Gastrocnemius medialis (tissue), 4 donors: ENCODE measurements at regions not wholly inside any gene's neighbourhood (a gene's known extent, or its start where the extent isn't known, plus 50 kb on each side); places are given as distances from the start of the nearest gene placed in this dataset.
"Not testable (repeated sequence)": the region's sequence is repeated elsewhere in the genome, so short reads cannot be mapped to it uniquely, and the experiment has no call there.

Source experiments
- ATAC-seq, 2 donors: fragments of 150-250 bp; one replicate each; pipeline ENCODE4 v1.9.1; 2016
- DNase-seq, 2 donors: peaks; one replicate each; pipeline ENCODE4 v3.0.0-alpha.2; 2019
- H3K27ac ChIP-seq, 4 donors: fragments of 200-600 bp; sonication (generic); 1 replicate in 1 of 4; 2 replicates in 3 of 4; pipeline ENCODE4 v1.5.1; 2016 to 2018; ENCODE audit warnings: mild to moderate bottlenecking in 2 of 4, moderate library complexity in 1 of 4
- H3K27me3 ChIP-seq, 3 donors: fragments of 200-600 bp; sonication (generic) in 2 of 3; 1 replicate in 1 of 3; 2 replicates in 2 of 3; pipeline versions ENCODE4 v1.5.1 to v1.6.0; 2016 to 2019; ENCODE audit warnings: mild to moderate bottlenecking in 1 of 3, moderate library complexity in 1 of 3
- H3K36me3 ChIP-seq, 2 donors: fragments of 200-600 bp; sonication (generic) in 1 of 2; one replicate each; pipeline ENCODE4 v1.5.1; 2017 to 2018
- H3K4me1 ChIP-seq, 2 donors: fragments of 200-600 bp; sonication (generic) in 1 of 2; one replicate each; pipeline ENCODE4 v1.5.1; 2016 to 2017; ENCODE audit warnings: mild to moderate bottlenecking in 2 of 2
- H3K4me3 ChIP-seq, 4 donors: fragments of 200-600 bp; sonication (generic) in 3 of 4; 1 replicate in 1 of 4; 2 replicates in 3 of 4; pipeline ENCODE4 v1.5.1; 2016 to 2019; ENCODE audit warnings: mild to moderate bottlenecking in 2 of 4
- H3K9me3 ChIP-seq, 3 donors: fragments of 200-600 bp; sonication (generic) in 2 of 3; 1 replicate in 1 of 3; 2 replicates in 2 of 3; pipeline ENCODE4 v1.5.1; 2016 to 2019
- CTCF ChIP-seq, 5 experiments: fragments of 450-650 bp in 3 of 5; fragments of 200-600 bp in 2 of 5; sonication (generic) in 2 of 5; IDR thresholded peaks in 4 of 5; conservative IDR thresholded peaks in 1 of 5; 1 replicate in 4 of 5; 2 replicates in 1 of 5; pipeline ENCODE4 v1.5.1; 2016 to 2019; ENCODE audit warnings: antibody characterized with exemption in 5 of 5, mild to moderate bottlenecking in 3 of 5, moderate library complexity in 3 of 5
- POLR2A ChIP-seq, 2 donors: fragments of 450-650 bp; IDR thresholded peaks; one replicate each; pipeline ENCODE4 v1.6.1; 2017; ENCODE audit warnings: antibody characterized with exemption in 2 of 2, mild to moderate bottlenecking in 2 of 2, moderate library complexity in 2 of 2
- in situ Hi-C, 4 donors: fragments of 200-750 bp; cut with MboI; loops; one replicate each; pipeline versions ENCODE4 v1.15.0 to v1.8.0; 2017; ENCODE audit warnings: low sequenced_read_pairs in 4 of 4
- intact Hi-C: fragments of 100-400 bp; cut with DNase I; formaldehyde crosslinking; loops from one replicate; pipeline ENCODE4 v1.15.1; 2023; ENCODE audit warnings: low total_unique reads

DNA sequence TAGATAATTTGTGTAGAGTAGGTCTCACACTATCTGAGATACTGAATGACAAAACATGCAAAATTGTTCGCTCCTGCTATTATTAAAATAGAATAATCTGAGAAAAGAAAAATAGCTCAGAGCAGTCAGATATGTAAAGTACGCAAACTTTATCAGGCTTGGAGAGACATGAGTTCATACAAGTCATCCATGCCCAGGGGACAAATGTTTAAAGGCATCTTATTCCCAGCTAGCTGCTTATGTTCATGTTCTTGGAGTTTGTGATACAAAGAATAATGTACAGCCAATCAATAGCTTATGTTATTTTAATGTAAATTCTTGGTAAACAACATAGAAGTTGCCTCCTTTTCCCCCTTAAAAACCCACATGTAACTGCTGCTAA, 69.4 kb upstream of the USP25 start:
- in situ Hi-C loops (no loop called here), intact Hi-C loops (no loop called here)
- DNase-seq (no peak), ATAC-seq (no peak)
- H3K4me1 ChIP-seq = no peaks in the 10 kb centered on the region
- no peaks in the 10 kb centered on the region for H3K27me3 ChIP-seq
- peak overlapping the region in 1 of 4 donors; percentile 9 for H3K27ac ChIP-seq
- no peak for TF ChIP-seq POLR2A (IDR thresholded peaks at IDR 0.05)
- no peaks in the 10 kb centered on the region for H3K36me3 ChIP-seq
- no peaks in the 10 kb centered on the region for H3K9me3 ChIP-seq
- H3K4me3 ChIP-seq = no peak overlapping the region

- in situ Hi-C loops (no loop called here), intact Hi-C loops (no loop called here)
- Histone ChIP-seq H3K27me3 (no peaks in the 10 kb centered on the region), H3K9me3 (no peaks in the 10 kb centered on the region), H3K27ac (no peak overlapping the region), H3K4me1 (peaks cover 0 to 5% of the 10 kb centered on the region in 2 donors), H3K4me3 (no peak overlapping the region), H3K36me3 (no peaks in the 10 kb centered on the region)
- ATAC-seq = no peak
- DNase-seq = no peak
- TF ChIP-seq POLR2A (IDR thresholded peaks at IDR 0.05) (no peak), CTCF (IDR thresholded peaks at IDR 0.05 in 4 of 5, conservative IDR thresholded peaks at IDR 0.05 in 1 of 5) (no peak)
Measured at GRCh38 chr21:15667010-15667409, 62.8 kb upstream of the USP25 start.

DNA sequence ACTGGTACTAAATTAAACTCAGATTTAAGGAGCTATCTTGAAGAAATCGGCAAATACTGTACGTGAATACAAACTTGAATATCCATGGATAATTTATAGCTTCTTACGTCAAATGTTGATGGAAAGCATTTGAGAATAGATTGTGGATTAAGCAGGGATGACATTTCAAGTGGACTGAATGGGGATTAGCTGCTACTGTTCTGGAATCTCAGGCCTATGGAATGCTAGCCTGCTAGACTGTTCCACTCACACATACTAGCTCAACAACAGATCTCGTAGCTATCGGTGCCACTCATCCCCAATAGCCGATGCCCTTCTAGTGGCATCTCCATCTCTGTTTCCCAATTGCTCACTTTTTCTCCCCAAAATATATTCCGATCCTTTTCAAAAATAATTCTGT, 62.0 kb upstream of the USP25 start:
- TF ChIP-seq POLR2A (IDR thresholded peaks at IDR 0.05) (no peak), CTCF (IDR thresholded peaks at IDR 0.05 in 4 of 5, conservative IDR thresholded peaks at IDR 0.05 in 1 of 5) (no peak)

GRCh38 chr21:15669247-15669646, 60.5 kb upstream of the USP25 start:
- H3K4me3 ChIP-seq = no peak overlapping the region
- H3K9me3 ChIP-seq = no peaks in the 10 kb centered on the region
- H3K27me3 ChIP-seq = no peaks in the 10 kb centered on the region
- peaks cover 0 to 5% of the 10 kb centered on the region in 2 donors for H3K4me1 ChIP-seq
- H3K36me3 ChIP-seq = no peaks in the 10 kb centered on the region
- no peak overlapping the region for H3K27ac ChIP-seq
- intact Hi-C loops = no loop called here
- TF ChIP-seq POLR2A (IDR thresholded peaks at IDR 0.05) = no peak
- TF ChIP-seq CTCF (IDR thresholded peaks at IDR 0.05 in 4 of 5, conservative IDR thresholded peaks at IDR 0.05 in 1 of 5) = no peak
- in situ Hi-C loops = no loop called here
- ATAC-seq (no peak), DNase-seq (no peak)

More for the DNA sequence above, 62.0 kb upstream of the USP25 start:
- Histone ChIP-seq H3K9me3 (no peaks in the 10 kb centered on the region), H3K27me3 (no peaks in the 10 kb centered on the region), H3K4me3 (no peak overlapping the region), H3K36me3 (no peaks in the 10 kb centered on the region), H3K4me1 (peaks cover 0 to 5% of the 10 kb centered on the region in 2 donors), H3K27ac (no peak overlapping the region)
- no peak for DNase-seq
- peak; percentile 44 to 68 for ATAC-seq
- intact Hi-C loops (no loop called here), in situ Hi-C loops (no loop called here)

- TF ChIP-seq POLR2A (IDR thresholded peaks at IDR 0.05) = no peak
- TF ChIP-seq CTCF (IDR thresholded peaks at IDR 0.05 in 4 of 5, conservative IDR thresholded peaks at IDR 0.05 in 1 of 5) = no peak
- intact Hi-C loops (no loop called here), in situ Hi-C loops (no loop called here)
- DNase-seq (no peak), ATAC-seq (no peak)
- Histone ChIP-seq H3K27ac (no peak overlapping the region), H3K4me3 (no peak overlapping the region), H3K36me3 (no peaks in the 10 kb centered on the region), H3K9me3 (no peaks in the 10 kb centered on the region), H3K4me1 (peaks cover 0 to 5% of the 10 kb centered on the region in 2 donors), H3K27me3 (no peaks in the 10 kb centered on the region)
Measured at GRCh38 chr21:15671188-15671587, 58.6 kb upstream of the USP25 start.

GRCh38 chr21:15672578-15672977, 57.2 kb upstream of the USP25 start:
- H3K27me3 ChIP-seq, DNase-seq, in situ Hi-C loops, H3K4me3 ChIP-seq, H3K36me3 ChIP-seq, H3K27ac ChIP-seq, ATAC-seq, H3K4me1 ChIP-seq, H3K9me3 ChIP-seq, intact Hi-C loops: not testable (repeated sequence)
